ENCODE measurements at regions not wholly inside any gene's neighbourhood (a gene's known extent, or its start where the extent isn't known, plus 50 kb on each side); places are given as distances from the start of the nearest gene placed in this dataset.
A peak's percentile ranks its signal among the peaks of the same experiment; 100 is the strongest.

DNA sequence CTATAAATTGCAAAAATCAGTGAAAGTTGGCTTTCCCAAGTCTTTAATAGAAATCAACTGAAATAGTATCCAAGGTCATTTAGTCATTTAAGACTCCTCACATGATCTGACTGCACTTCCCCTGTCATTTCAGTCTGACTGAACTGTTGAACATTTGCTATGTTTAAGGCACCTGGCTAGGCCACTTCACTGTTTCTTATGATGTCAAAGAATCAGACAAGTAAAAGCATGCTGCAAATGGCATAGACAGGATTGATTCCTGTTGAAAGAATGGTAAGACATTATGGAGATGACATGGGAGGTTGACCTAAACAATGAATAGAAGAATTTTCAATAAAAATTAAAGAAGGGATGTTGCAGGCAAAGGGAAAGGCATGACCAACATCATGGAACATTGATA, 502.1 kb downstream of the NFIB start:
- Histone ChIP-seq H3K36me3 (ENCODE audit: control insufficient read depth in 1 of 2, insufficient read depth in 2 of 2, low read depth in 1 of 2, low read length in 2 of 2) (no peaks in the 10 kb centered on the region), H3K4ac (ENCODE audit: low read depth in 1 of 2, low read length in 2 of 2) (no peak overlapping the region), H3K4me3 (ENCODE audit: insufficient read depth in 1 of 2, low read depth in 1 of 2, low read length in 2 of 2) (no peak overlapping the region), H2AK5ac (ENCODE audit: low read length, severe bottlenecking) (no peak overlapping the region), H3K9me3 (ENCODE audit: control insufficient read depth, low read length) (no peaks in the 10 kb centered on the region), H2BK120ac (ENCODE audit: low read depth, low read length) (no peak overlapping the region), H3K79me1 (replicated peaks; ENCODE audit: low read length, poor library complexity, severe bottlenecking) (no peaks in the 10 kb centered on the region), H3K9ac (ENCODE audit: low read length) (no peak overlapping the region), H2BK15ac (ENCODE audit: low read depth, poor library complexity, severe bottlenecking) (no peak overlapping the region), H3K23ac (ENCODE audit: low read length in 2 of 2) (no peak overlapping the region), H2BK12ac (ENCODE audit: low read length in 2 of 2) (no peak overlapping the region), H3K27me3 (ENCODE audit: control insufficient read depth in 1 of 2, insufficient read depth in 1 of 2, low read length in 2 of 2) (peaks cover 0 to 9% of the 10 kb centered on the region in 2 experiments), H3K4me2 (ENCODE audit: low read length, poor library complexity, severe bottlenecking) (no peak overlapping the region), H3K4me1 (ENCODE audit: control insufficient read depth, insufficient read depth, low read depth, low read length) (no peaks in the 10 kb centered on the region), H3K14ac (ENCODE audit: low read length in 2 of 2) (no peak overlapping the region), H2AFZ (ENCODE audit: low read depth, low read length) (no peak overlapping the region), H4K91ac (ENCODE audit: low read length) (no peak overlapping the region), H2BK5ac (ENCODE audit: low read depth, low read length, poor library complexity, severe bottlenecking) (no peak overlapping the region), H3K27ac (ENCODE audit: low read length, poor library complexity, severe bottlenecking) (no peak overlapping the region), H3K18ac (ENCODE audit: low read depth in 1 of 2, low read length in 2 of 2) (no peak overlapping the region), H4K8ac (ENCODE audit: low read length) (no peak overlapping the region)
- DNase-seq, result no peak

DNA sequence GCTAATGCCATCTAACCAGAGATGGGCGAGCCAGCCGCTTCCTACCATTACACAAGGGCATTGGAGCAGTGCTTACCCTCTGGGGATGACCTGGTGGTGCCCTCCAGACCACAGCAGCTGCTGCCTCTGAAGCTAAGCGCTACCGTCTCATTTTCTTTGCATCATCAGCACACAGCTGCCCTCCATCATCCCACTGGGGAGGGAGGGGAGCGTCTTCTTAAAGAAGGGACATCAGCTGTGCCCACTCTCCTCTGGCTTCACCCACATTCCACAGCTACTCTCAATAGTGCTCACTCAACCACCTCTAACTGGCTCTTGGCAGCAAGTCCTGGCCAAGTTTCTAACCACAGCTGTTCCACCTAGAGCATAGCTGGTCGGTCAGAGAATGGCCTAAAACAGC, 503.4 kb downstream of the NFIB start:
- Histone ChIP-seq H3K18ac (ENCODE audit: low read depth in 1 of 2, low read length in 2 of 2) (no peak overlapping the region), H3K4me1 (ENCODE audit: control insufficient read depth, insufficient read depth, low read depth, low read length) (no peaks in the 10 kb centered on the region), H3K9me3 (ENCODE audit: control insufficient read depth, low read length) (no peaks in the 10 kb centered on the region), H3K9ac (ENCODE audit: low read length) (no peak overlapping the region), H3K14ac (ENCODE audit: low read length in 2 of 2) (peak overlapping the region in 1 of 2 experiments; percentile 27), H4K91ac (ENCODE audit: low read length) (no peak overlapping the region), H3K4me3 (ENCODE audit: insufficient read depth in 1 of 2, low read depth in 1 of 2, low read length in 2 of 2) (no peak overlapping the region), H2AK5ac (ENCODE audit: low read length, severe bottlenecking) (no peak overlapping the region), H3K27ac (ENCODE audit: low read length, poor library complexity, severe bottlenecking) (no peak overlapping the region), H3K79me1 (replicated peaks; ENCODE audit: low read length, poor library complexity, severe bottlenecking) (no peaks in the 10 kb centered on the region), H2BK15ac (ENCODE audit: low read depth, poor library complexity, severe bottlenecking) (no peak overlapping the region), H2BK12ac (ENCODE audit: low read length in 2 of 2) (no peak overlapping the region), H3K27me3 (ENCODE audit: control insufficient read depth in 1 of 2, insufficient read depth in 1 of 2, low read length in 2 of 2) (peaks cover 0 to 5% of the 10 kb centered on the region in 2 experiments), H3K23ac (ENCODE audit: low read length in 2 of 2) (no peak overlapping the region), H3K4ac (ENCODE audit: low read depth in 1 of 2, low read length in 2 of 2) (no peak overlapping the region), H3K4me2 (ENCODE audit: low read length, poor library complexity, severe bottlenecking) (no peak overlapping the region), H3K36me3 (ENCODE audit: control insufficient read depth in 1 of 2, insufficient read depth in 2 of 2, low read depth in 1 of 2, low read length in 2 of 2) (no peaks in the 10 kb centered on the region), H4K8ac (ENCODE audit: low read length) (no peak overlapping the region), H2BK120ac (ENCODE audit: low read depth, low read length) (no peak overlapping the region), H2BK5ac (ENCODE audit: low read depth, low read length, poor library complexity, severe bottlenecking) (no peak overlapping the region), H2AFZ (ENCODE audit: low read depth, low read length) (no peak overlapping the region)
- 84% methylated on average over 6 of the region's 6 CpGs for WGBS
- peak; percentile 76 for DNase-seq

DNA sequence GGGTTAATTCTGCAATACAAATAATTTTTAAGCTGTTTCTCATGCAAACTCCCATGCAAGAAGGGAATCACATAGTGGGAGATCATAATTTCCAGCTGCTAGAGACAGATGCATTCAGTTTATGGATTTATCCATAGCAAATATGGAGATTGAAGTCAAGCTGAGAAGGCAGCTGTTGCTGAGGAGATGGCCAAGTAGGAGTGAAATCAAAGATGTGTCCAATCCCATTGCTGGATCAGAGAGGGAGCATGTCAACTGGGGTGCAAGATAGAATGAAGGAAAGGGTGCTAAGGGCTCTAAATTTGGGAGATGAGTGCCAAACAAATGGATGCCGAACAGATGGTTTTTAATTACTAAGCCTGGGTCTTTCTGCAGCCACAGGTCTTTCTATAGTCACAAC, 504.5 kb downstream of the NFIB start:
- Histone ChIP-seq H3K4me1 (ENCODE audit: control insufficient read depth, insufficient read depth, low read depth, low read length) (peaks cover 1% of the 10 kb centered on the region), H3K27me3 (ENCODE audit: control insufficient read depth in 1 of 2, insufficient read depth in 1 of 2, low read length in 2 of 2) (peaks cover 0 to 3% of the 10 kb centered on the region in 2 experiments), H3K4ac (ENCODE audit: low read depth in 1 of 2, low read length in 2 of 2) (no peak overlapping the region), H3K27ac (ENCODE audit: low read length, poor library complexity, severe bottlenecking) (no peak overlapping the region), H4K91ac (ENCODE audit: low read length) (no peak overlapping the region), H3K14ac (ENCODE audit: low read length in 2 of 2) (no peak overlapping the region), H3K4me3 (ENCODE audit: insufficient read depth in 1 of 2, low read depth in 1 of 2, low read length in 2 of 2) (no peak overlapping the region), H2BK12ac (ENCODE audit: low read length in 2 of 2) (no peak overlapping the region), H3K36me3 (ENCODE audit: control insufficient read depth in 1 of 2, insufficient read depth in 2 of 2, low read depth in 1 of 2, low read length in 2 of 2) (no peaks in the 10 kb centered on the region), H3K23ac (ENCODE audit: low read length in 2 of 2) (no peak overlapping the region), H3K79me1 (replicated peaks; ENCODE audit: low read length, poor library complexity, severe bottlenecking) (no peaks in the 10 kb centered on the region), H3K9ac (ENCODE audit: low read length) (no peak overlapping the region), H3K18ac (ENCODE audit: low read depth in 1 of 2, low read length in 2 of 2) (no peak overlapping the region), H2AK5ac (ENCODE audit: low read length, severe bottlenecking) (no peak overlapping the region), H3K4me2 (ENCODE audit: low read length, poor library complexity, severe bottlenecking) (no peak overlapping the region), H2BK120ac (ENCODE audit: low read depth, low read length) (no peak overlapping the region), H2BK15ac (ENCODE audit: low read depth, poor library complexity, severe bottlenecking) (no peak overlapping the region), H3K9me3 (ENCODE audit: control insufficient read depth, low read length) (no peaks in the 10 kb centered on the region), H2BK5ac (ENCODE audit: low read depth, low read length, poor library complexity, severe bottlenecking) (no peak overlapping the region), H2AFZ (ENCODE audit: low read depth, low read length) (no peak overlapping the region), H4K8ac (ENCODE audit: low read length) (no peak overlapping the region)
- DNase-seq, result no peak
- WGBS, result 80% methylated on average over 1 of the region's 1 CpG

DNA sequence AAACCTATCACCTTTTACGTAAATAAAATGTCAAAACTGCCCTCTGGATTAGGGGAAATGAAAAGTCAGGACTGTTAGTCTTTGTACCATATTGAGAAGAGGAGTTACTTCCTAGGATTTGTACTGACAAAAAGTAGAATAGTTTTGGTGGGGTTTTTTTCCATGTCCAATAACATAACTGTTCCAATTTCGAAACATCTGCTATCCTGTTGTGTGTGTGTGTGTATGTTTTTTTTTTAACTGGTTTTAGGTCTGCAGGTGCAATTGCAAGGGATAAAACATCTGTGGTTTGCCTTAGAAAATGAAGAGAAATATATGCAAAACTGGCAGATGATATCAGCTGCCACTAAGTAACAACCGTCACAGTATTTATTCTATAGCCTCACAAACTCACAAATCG, 506.8 kb downstream of the NFIB start:
- no peak overlapping the region for H2BK120ac ChIP-seq (ENCODE audit: low read depth, low read length)
- H3K4ac ChIP-seq (ENCODE audit: low read depth in 1 of 2, low read length in 2 of 2), result no peak overlapping the region
- no peak overlapping the region for H3K14ac ChIP-seq (ENCODE audit: low read length in 2 of 2)
- no peak overlapping the region for H2BK15ac ChIP-seq (ENCODE audit: low read depth, poor library complexity, severe bottlenecking)
- 91% methylated on average over 4 of the region's 4 CpGs for WGBS
- no peak for DNase-seq
- peaks cover 3% of the 10 kb centered on the region for H3K4me1 ChIP-seq (ENCODE audit: control insufficient read depth, insufficient read depth, low read depth, low read length)
- no peaks in the 10 kb centered on the region for H3K79me1 ChIP-seq (replicated peaks; ENCODE audit: low read length, poor library complexity, severe bottlenecking)
- H2AFZ ChIP-seq (ENCODE audit: low read depth, low read length), result no peak overlapping the region
- H2AK5ac ChIP-seq (ENCODE audit: low read length, severe bottlenecking), result no peak overlapping the region
- H3K4me3 ChIP-seq (ENCODE audit: insufficient read depth in 1 of 2, low read depth in 1 of 2, low read length in 2 of 2), result no peak overlapping the region
- H2BK5ac ChIP-seq (ENCODE audit: low read depth, low read length, poor library complexity, severe bottlenecking), result no peak overlapping the region
- H3K9ac ChIP-seq (ENCODE audit: low read length), result no peak overlapping the region
- H4K91ac ChIP-seq (ENCODE audit: low read length), result no peak overlapping the region
- no peak overlapping the region for H3K18ac ChIP-seq (ENCODE audit: low read depth in 1 of 2, low read length in 2 of 2)
- no peak overlapping the region for H2BK12ac ChIP-seq (ENCODE audit: low read length in 2 of 2)
- H3K23ac ChIP-seq (ENCODE audit: low read length in 2 of 2), result no peak overlapping the region
- no peaks in the 10 kb centered on the region for H3K36me3 ChIP-seq (ENCODE audit: control insufficient read depth in 1 of 2, insufficient read depth in 2 of 2, low read depth in 1 of 2, low read length in 2 of 2)
- no peaks in the 10 kb centered on the region for H3K9me3 ChIP-seq (ENCODE audit: control insufficient read depth, low read length)
- no peaks in the 10 kb centered on the region for H3K27me3 ChIP-seq (ENCODE audit: control insufficient read depth in 1 of 2, insufficient read depth in 1 of 2, low read length in 2 of 2)
- H4K8ac ChIP-seq (ENCODE audit: low read length), result no peak overlapping the region
- H3K4me2 ChIP-seq (ENCODE audit: low read length, poor library complexity, severe bottlenecking), result no peak overlapping the region
- no peak overlapping the region for H3K27ac ChIP-seq (ENCODE audit: low read length, poor library complexity, severe bottlenecking)
